Keratinocyte (primary cell): ENCODE measurements at regions not wholly inside any gene's neighbourhood (a gene's known extent, or its start where the extent isn't known, plus 50 kb on each side); places are given as distances from the start of the nearest gene placed in this dataset.

ENCODE experiments used
- CTCF ChIP-seq, 3 experiments: IDR thresholded peaks in 1 of 3; conservative IDR thresholded peaks in 1 of 3; optimal IDR thresholded peaks in 1 of 3; 2 replicates in 2 of 3; 3 replicates in 1 of 3; pipeline versions ENCODE3 to v1.5.1; 2011; ENCODE audit warnings: low read length in 3 of 3, mild to moderate bottlenecking in 3 of 3, moderate library complexity in 2 of 3, control low read depth in 1 of 3, inconsistent platforms in 1 of 3; ENCODE audit not compliant: insufficient read depth in 2 of 3; ENCODE audit errors: extremely low read depth in 1 of 3
- EZH2 ChIP-seq: IDR thresholded peaks from one replicate; pipeline ENCODE4 v1.6.1; 2012; ENCODE audit warnings: inconsistent platforms, mild to moderate bottlenecking, low read length, moderate library complexity

- TF ChIP-seq CTCF (optimal IDR thresholded peaks at IDR 0.05 in 1 of 3, IDR thresholded peaks at IDR 0.05 in 1 of 3, conservative IDR thresholded peaks at IDR 0.05 in 1 of 3; ENCODE audit: extremely low read depth in 1 of 3, insufficient read depth in 2 of 3, low read length in 3 of 3) (no peak), EZH2 (no peak)
Measured at GRCh38 chr6:113004470-113005270, 657.5 kb downstream of the RFPL4B start.
